H1 (cell line): ENCODE measurements at regions not wholly inside any gene's neighbourhood (a gene's known extent, or its start where the extent isn't known, plus 50 kb on each side); places are given as distances from the start of the nearest gene placed in this dataset.

Experiments
- CTCF ChIA-PET: fragments of 300-600 bp; sonication (Branson Sonifier 250); formaldehyde crosslinking; loops from one replicate; lab custom pipeline; 2021; ENCODE audit not compliant: partially characterized antibody; lab: Charles Lee
- POLR2A ChIA-PET: fragments of 300-600 bp; sonication (Branson Sonifier 250); formaldehyde crosslinking; loops from one replicate; lab custom pipeline; 2021; ENCODE audit warnings: inconsistent platforms; ENCODE audit not compliant: partially characterized antibody; lab: Charles Lee
- DNase-seq, 2 experiments: peaks; one replicate each; pipeline versions ENCODE4 v3.0.0 to v3.0.0-alpha.2; 2010 to 2022; ENCODE audit warnings: low spot score in 2 of 2, low read depth in 1 of 2, mixed read lengths in 1 of 2
- FAIRE-seq: peaks from 2 replicates; lab custom pipeline; 2011; peaks lifted over from hg19 to GRCh38; lab: Jason Lieb, UNC
- H2AFZ ChIP-seq: 2 replicates; pipeline ENCODE4 v1.8.1; 2012; ENCODE audit warnings: low read length, inconsistent platforms
- H2AK5ac ChIP-seq: 2 replicates; pipeline ENCODE4 v1.6.1; 2013; ENCODE audit warnings: low read depth, low read length
- H2BK120ac ChIP-seq: replicated peaks from 2 replicates; pipeline ENCODE3; 2013; ENCODE audit warnings: low read depth, low read length, inconsistent platforms
- H2BK12ac ChIP-seq: 2 replicates; pipeline ENCODE4 v1.6.1; 2013; ENCODE audit warnings: low read depth, low read length
- H2BK15ac ChIP-seq: 2 replicates; pipeline ENCODE4 v1.6.1; 2013; ENCODE audit warnings: low read length
- H2BK20ac ChIP-seq: 2 replicates; pipeline ENCODE4 v1.6.1; 2013; ENCODE audit warnings: low read length
- H2BK5ac ChIP-seq: 2 replicates; pipeline ENCODE4 v1.6.1; 2013; ENCODE audit warnings: low read depth, low read length
- H3K14ac ChIP-seq: 2 replicates; pipeline ENCODE4 v1.6.1; 2013; ENCODE audit warnings: inconsistent platforms; ENCODE audit not compliant: insufficient read length
- H3K18ac ChIP-seq: 2 replicates; pipeline ENCODE4 v1.6.1; 2013; ENCODE audit warnings: low read length; ENCODE audit errors: extremely low read depth
- H3K23ac ChIP-seq: 2 replicates; pipeline ENCODE4 v1.6.1; 2013; ENCODE audit warnings: inconsistent platforms; ENCODE audit not compliant: insufficient read length
- H3K23me2 ChIP-seq: 2 replicates; pipeline ENCODE4 v1.6.1; 2013; ENCODE audit warnings: low read depth, low read length
- H3K27ac ChIP-seq: 2 replicates; pipeline ENCODE4 v1.6.1; 2011; ENCODE audit warnings: low read depth, low read length, inconsistent platforms
- H3K27me3 ChIP-seq, 4 experiments: replicated peaks in 1 of 4; 1 replicate in 1 of 4; 2 replicates in 3 of 4; pipeline versions ENCODE4 v1.6.1 to v1.8.1; 2011 to 2013; ENCODE audit warnings: low read length in 3 of 4, mild to moderate bottlenecking in 3 of 4, inconsistent platforms in 2 of 4, mixed read lengths in 2 of 4, moderate library complexity in 1 of 4; ENCODE audit not compliant: control insufficient read depth in 3 of 4, insufficient read depth in 3 of 4; ENCODE audit errors: extremely low read depth in 1 of 4
- H3K36me3 ChIP-seq, 4 experiments: 2 replicates each; pipeline versions ENCODE4 v1.6.1 to v1.8.1; 2011 to 2013; ENCODE audit warnings: mild to moderate bottlenecking in 4 of 4, low read length in 3 of 4, moderate library complexity in 2 of 4, control low read depth in 1 of 4, inconsistent platforms in 1 of 4; ENCODE audit not compliant: insufficient read depth in 4 of 4, control insufficient read depth in 2 of 4
- H3K4ac ChIP-seq: replicated peaks from 2 replicates; pipeline ENCODE3; 2013; ENCODE audit warnings: low read length, low read depth, mixed read lengths, inconsistent platforms; ENCODE audit not compliant: insufficient read length
- H3K4me1 ChIP-seq, 4 experiments: replicated peaks in 1 of 4; 1 replicate in 1 of 4; 2 replicates in 3 of 4; pipeline versions ENCODE4 v1.6.1 to v1.8.1; 2011 to 2013; ENCODE audit warnings: low read length in 3 of 4, inconsistent platforms in 2 of 4, mixed read lengths in 1 of 4; ENCODE audit not compliant: insufficient read depth in 4 of 4, control insufficient read depth in 3 of 4
- H3K4me2 ChIP-seq, 2 experiments: 2 replicates each; pipeline versions ENCODE4 v1.6.1 to v1.8.1; 2011 to 2013; ENCODE audit warnings: low read depth in 2 of 2, low read length in 2 of 2, control low read depth in 1 of 2, inconsistent platforms in 1 of 2, mild to moderate bottlenecking in 1 of 2; ENCODE audit not compliant: insufficient read depth in 1 of 2
- H3K4me3 ChIP-seq, 4 experiments: fragments of 200-600, 300-600 bp in 1 of 4; sonication (generic), shearing (Covaris generic), sonication (Bioruptor Twin) in 1 of 4; 2 replicates each; pipeline versions ENCODE4 v1.5.1 to v1.8.1; 2011 to 2016; ENCODE audit warnings: low read length in 4 of 4, low read depth in 3 of 4, control low read depth in 2 of 4, inconsistent platforms in 2 of 4, mild to moderate bottlenecking in 2 of 4, mixed read lengths in 1 of 4, moderate library complexity in 1 of 4; ENCODE audit not compliant: insufficient read depth in 2 of 4; ENCODE audit errors: extremely low read depth in 1 of 4
- H3K56ac ChIP-seq: replicated peaks from 2 replicates; pipeline ENCODE3; 2013; ENCODE audit warnings: low read depth, mild to moderate bottlenecking, mixed read lengths, low read length, inconsistent platforms; ENCODE audit not compliant: insufficient read length
- H3K79me1 ChIP-seq: 2 replicates; pipeline ENCODE4 v1.6.1; 2013; ENCODE audit warnings: low read depth, low read length, control low read depth
- H3K79me2 ChIP-seq, 2 experiments: 2 replicates each; pipeline versions ENCODE4 v1.6.1 to v1.8.1; 2012 to 2013; ENCODE audit warnings: low read length in 2 of 2, mild to moderate bottlenecking in 2 of 2, inconsistent platforms in 1 of 2; ENCODE audit not compliant: insufficient read depth in 2 of 2, control insufficient read depth in 1 of 2
- H3K9ac ChIP-seq, 4 experiments: replicated peaks in 1 of 4; 1 replicate in 1 of 4; 2 replicates in 3 of 4; pipeline versions ENCODE4 v1.6.1 to v1.8.1; 2011 to 2013; ENCODE audit warnings: low read depth in 3 of 4, low read length in 3 of 4, control low read depth in 2 of 4, mild to moderate bottlenecking in 2 of 4, moderate library complexity in 2 of 4, inconsistent platforms in 1 of 4; ENCODE audit errors: extremely low read depth in 1 of 4
- H3K9me3 ChIP-seq, 2 experiments: 2 replicates each; pipeline versions ENCODE4 v1.6.1 to v1.8.1; 2012 to 2013; ENCODE audit warnings: mild to moderate bottlenecking in 2 of 2, moderate library complexity in 2 of 2, control low read depth in 1 of 2, inconsistent platforms in 1 of 2, low read depth in 1 of 2, low read length in 1 of 2, mixed read lengths in 1 of 2; ENCODE audit not compliant: insufficient read depth in 2 of 2
- H4K20me1 ChIP-seq, 2 experiments: replicated peaks in 1 of 2; 2 replicates each; pipeline versions ENCODE3 to v1.8.1; 2011 to 2013; ENCODE audit warnings: inconsistent platforms in 2 of 2, low read length in 2 of 2, mild to moderate bottlenecking in 1 of 2; ENCODE audit not compliant: insufficient read depth in 2 of 2, control insufficient read depth in 1 of 2
- H4K5ac ChIP-seq: 2 replicates; pipeline ENCODE4 v1.6.1; 2013; ENCODE audit warnings: low read length, low read depth, mixed read lengths, inconsistent platforms; ENCODE audit not compliant: insufficient read length
- H4K8ac ChIP-seq: 2 replicates; pipeline ENCODE4 v1.8.0; 2013; ENCODE audit warnings: mild to moderate bottlenecking, moderate library complexity, low read length, inconsistent platforms; ENCODE audit not compliant: insufficient read depth; ENCODE audit errors: extremely low read depth
- H4K91ac ChIP-seq: replicated peaks from 2 replicates; pipeline ENCODE3; 2013; ENCODE audit warnings: low read length, mixed read lengths, inconsistent platforms; ENCODE audit not compliant: insufficient read length
- BRCA1 ChIP-seq: IDR thresholded peaks from 2 replicates; pipeline ENCODE4 v1.6.1; 2012; ENCODE audit warnings: low read depth, low read length, improper control_type of control experiment
- RAD21 ChIP-seq, 2 experiments: IDR thresholded peaks in 1 of 2; conservative IDR thresholded peaks in 1 of 2; 2 replicates each; pipeline ENCODE4 v1.6.1; 2011; ENCODE audit warnings: low read depth in 2 of 2, low read length in 2 of 2, improper control_type of control experiment in 1 of 2, inconsistent platforms in 1 of 2, mild to moderate bottlenecking in 1 of 2, moderate library complexity in 1 of 2
- TCF12 ChIP-seq: IDR thresholded peaks from 2 replicates; pipeline ENCODE4 v1.6.1; 2011; ENCODE audit warnings: low read depth, mild to moderate bottlenecking, low read length
- YY1 ChIP-seq: IDR thresholded peaks from 2 replicates; pipeline ENCODE4 v1.6.1; 2011; ENCODE audit warnings: low read depth, mild to moderate bottlenecking, low read length

GRCh38 chr11:23377909-23378308, 517.6 kb upstream of the CCDC179 start:
- no peak for FAIRE-seq
- ChIA-PET CTCF (interaction anchor here (0.6 to 1.9 kb wide), 2 partner anchors 19 to 263 kb away, joined by 3 to 6 read pairs; no protein-coding TSS in a partner anchor), POLR2A (no interaction called here)
- H3K56ac ChIP-seq: no peak overlapping the region
- no peak overlapping the region for H2BK5ac ChIP-seq
- H4K8ac ChIP-seq: no peak overlapping the region
- no peaks in the 10 kb centered on the region for H3K79me2 ChIP-seq
- DNase-seq: no peak
- H3K18ac ChIP-seq: no peak overlapping the region
- no peak overlapping the region for H2BK15ac ChIP-seq
- H3K4me2 ChIP-seq: no peak overlapping the region
- no peak overlapping the region for H2AK5ac ChIP-seq
- H2BK12ac ChIP-seq: no peak overlapping the region
- H2BK20ac ChIP-seq: no peak overlapping the region
- no peak overlapping the region for H3K4ac ChIP-seq
- no peak overlapping the region for H3K27ac ChIP-seq
- no peaks in the 10 kb centered on the region for H4K20me1 ChIP-seq
- H4K5ac ChIP-seq: no peak overlapping the region
- H3K27me3 ChIP-seq: no peaks in the 10 kb centered on the region
- H3K14ac ChIP-seq: no peak overlapping the region
- no peak overlapping the region for H2AFZ ChIP-seq
- no peaks in the 10 kb centered on the region; the same call in 1 of the 2 replicates for H3K23me2 ChIP-seq
- H3K9ac ChIP-seq: no peak overlapping the region
- H3K79me1 ChIP-seq: no peaks in the 10 kb centered on the region
- no peak overlapping the region for H4K91ac ChIP-seq
- H3K4me1 ChIP-seq: no peaks in the 10 kb centered on the region
- no peaks in the 10 kb centered on the region for H3K9me3 ChIP-seq
- H3K4me3 ChIP-seq: no peak overlapping the region
- H3K36me3 ChIP-seq: no peaks in the 10 kb centered on the region
- no peak overlapping the region for H2BK120ac ChIP-seq
- H3K23ac ChIP-seq: no peak overlapping the region
- no peak for TF ChIP-seq RAD21 (IDR thresholded peaks at IDR 0.05 in 1 of 2, conservative IDR thresholded peaks at IDR 0.05 in 1 of 2; ENCODE audit: low read depth in 2 of 2, low read length in 2 of 2)
- no peak for TF ChIP-seq TCF12
- TF ChIP-seq BRCA1: no peak
- TF ChIP-seq YY1: no peak
